SK-N-MC (cell line): ENCODE measurements at regions not wholly inside any gene's neighbourhood (a gene's known extent, or its start where the extent isn't known, plus 50 kb on each side); places are given as distances from the start of the nearest gene placed in this dataset.

Experiments
- DNase-seq: peaks from one replicate; pipeline ENCODE4 v3.0.0-alpha.2; 2011; ENCODE audit warnings: low read depth, low spot score
- H3K27ac ChIP-seq: fragments of 200-600 bp; sonication (generic); 2 replicates; pipeline ENCODE4 v1.5.1; 2016; ENCODE audit warnings: mixed run types
- H3K36me3 ChIP-seq: fragments of 200-600 bp; sonication (generic); 2 replicates; pipeline ENCODE4 v1.6.1; 2017; ENCODE audit warnings: antibody characterized with exemption, low read length, mixed read lengths; ENCODE audit not compliant: insufficient read depth
- H3K4me3 ChIP-seq: fragments of 200-600 bp; sonication (generic); 2 replicates; pipeline ENCODE4 v1.5.1; 2016
- H3K9ac ChIP-seq: fragments of 200-600 bp; sonication (generic); 2 replicates; pipeline ENCODE4 v1.8.0; 2017; ENCODE audit warnings: mixed run types, mixed read lengths; ENCODE audit not compliant: insufficient read length
- H3K9me3 ChIP-seq: fragments of 200-600 bp; sonication (generic); 2 replicates; pipeline ENCODE4 v1.6.1; 2017; ENCODE audit warnings: low read depth, mild to moderate bottlenecking, antibody characterized with exemption, low read length, moderate library complexity, mixed read lengths
- EZH2 ChIP-seq: fragments of 200-600 bp; sonication (generic); IDR thresholded peaks from one replicate; pipeline ENCODE4 v1.6.1; 2017; ENCODE audit warnings: antibody characterized with exemption
- FOXP2 ChIP-seq: optimal IDR thresholded peaks from 2 replicates; pipeline ENCODE3; 2011; ENCODE audit warnings: mild to moderate bottlenecking, moderate library complexity; ENCODE audit not compliant: insufficient read depth; ENCODE audit errors: extremely low read length, control extremely low read depth
- POLR2AphosphoS5 ChIP-seq: IDR thresholded peaks from 2 replicates; pipeline ENCODE4 v1.6.1; 2012; ENCODE audit warnings: mild to moderate bottlenecking, low read depth, low read length, borderline replicate concordance

GRCh38 chr1:201631037-201631436 is 92.1 kb downstream of the NAV1 start:
- no peaks in the 10 kb centered on the region for H3K36me3 ChIP-seq
- no peak overlapping the region for H3K27ac ChIP-seq
- TF ChIP-seq POLR2AphosphoS5, result no peak
- TF ChIP-seq EZH2, result no peak
- TF ChIP-seq FOXP2, result no peak
- no peak overlapping the region for H3K9ac ChIP-seq
- no peak overlapping the region for H3K4me3 ChIP-seq
- no peaks in the 10 kb centered on the region for H3K9me3 ChIP-seq
- DNase-seq, result no peak

GRCh38 chr1:201632364-201632952 is 93.5 kb downstream of the NAV1 start:
- no peak overlapping the region for H3K9ac ChIP-seq
- no peak overlapping the region for H3K27ac ChIP-seq
- H3K4me3 ChIP-seq, result no peak overlapping the region
- no peak for DNase-seq
- TF ChIP-seq POLR2AphosphoS5, result no peak
- TF ChIP-seq EZH2, result no peak
- TF ChIP-seq FOXP2, result no peak
- no peaks in the 10 kb centered on the region for H3K36me3 ChIP-seq
- no peaks in the 10 kb centered on the region for H3K9me3 ChIP-seq

- Histone ChIP-seq H3K27ac (no peak overlapping the region), H3K36me3 (no peaks in the 10 kb centered on the region), H3K9ac (no peak overlapping the region), H3K4me3 (no peak overlapping the region), H3K9me3 (no peaks in the 10 kb centered on the region)
- no peak for DNase-seq
- TF ChIP-seq FOXP2 (no peak), POLR2AphosphoS5 (no peak), EZH2 (no peak)
Measured at GRCh38 chr1:201633297-201633696, 94.4 kb downstream of the NAV1 start.

GRCh38 chr1:201633811-201634210 is 94.9 kb downstream of the NAV1 start:
- Histone ChIP-seq H3K27ac (no peak overlapping the region), H3K9ac (no peak overlapping the region), H3K9me3 (no peaks in the 10 kb centered on the region), H3K36me3 (no peaks in the 10 kb centered on the region), H3K4me3 (no peak overlapping the region)
- no peak for TF ChIP-seq POLR2AphosphoS5
- DNase-seq, result no peak

- no peaks in the 10 kb centered on the region for H3K9me3 ChIP-seq
- H3K36me3 ChIP-seq, result no peaks in the 10 kb centered on the region
- no peak overlapping the region for H3K9ac ChIP-seq
- no peak for TF ChIP-seq EZH2
- no peak for TF ChIP-seq FOXP2
- no peak for TF ChIP-seq POLR2AphosphoS5
- H3K27ac ChIP-seq, result no peak overlapping the region
- H3K4me3 ChIP-seq, result no peak overlapping the region
- no peak for DNase-seq
Measured at GRCh38 chr1:201634261-201634660, 95.3 kb downstream of the NAV1 start.

GRCh38 chr1:201636097-201636496 is 97.2 kb downstream of the NAV1 start:
- H3K9ac ChIP-seq, result no peak overlapping the region
- no peaks in the 10 kb centered on the region for H3K36me3 ChIP-seq
- H3K27ac ChIP-seq, result no peak overlapping the region

GRCh38 chr1:201636510-201636971 is 97.6 kb downstream of the NAV1 start:
- no peak overlapping the region for H3K27ac ChIP-seq
- no peak for TF ChIP-seq FOXP2
- TF ChIP-seq EZH2, result no peak
- TF ChIP-seq POLR2AphosphoS5, result no peak
- DNase-seq, result no peak
- no peak overlapping the region for H3K4me3 ChIP-seq
- no peak overlapping the region for H3K9ac ChIP-seq
- H3K36me3 ChIP-seq, result no peaks in the 10 kb centered on the region
- H3K9me3 ChIP-seq, result no peaks in the 10 kb centered on the region

More at GRCh38 chr1:201636097-201636496, 97.2 kb downstream of the NAV1 start:
- H3K4me3 ChIP-seq, result no peak overlapping the region
- TF ChIP-seq EZH2, result no peak
- TF ChIP-seq FOXP2, result no peak
- no peak for TF ChIP-seq POLR2AphosphoS5
- DNase-seq, result no peak
- no peaks in the 10 kb centered on the region for H3K9me3 ChIP-seq

GRCh38 chr1:201637282-201638079 is 98.6 kb downstream of the NAV1 start:
- Histone ChIP-seq H3K27ac (0 out of 2 replicates have a peak overlapping the region, but pooled peaks have one; percentile 33), H3K4me3 (no peak overlapping the region), H3K9me3 (no peaks in the 10 kb centered on the region), H3K9ac (no peak overlapping the region), H3K36me3 (no peaks in the 10 kb centered on the region)
- DNase-seq, result no peak
- no peak for TF ChIP-seq FOXP2
- TF ChIP-seq EZH2, result no peak
- no peak for TF ChIP-seq POLR2AphosphoS5

GRCh38 chr1:201639391-201639790 is 100.5 kb downstream of the NAV1 start:
- Histone ChIP-seq H3K4me3 (no peak overlapping the region), H3K27ac (no peak overlapping the region), H3K9ac (no peak overlapping the region), H3K36me3 (no peaks in the 10 kb centered on the region), H3K9me3 (no peaks in the 10 kb centered on the region)
- no peak for DNase-seq
- no peak for TF ChIP-seq EZH2
- no peak for TF ChIP-seq FOXP2
- no peak for TF ChIP-seq POLR2AphosphoS5
